Hematopoietic multipotent progenitor cell treated with erythropoietin and hydrocortisone succinate and interleukin-3 and kit ligand, for 17 days (in vitro differentiated cells): ENCODE measurements at regions not wholly inside any gene's neighbourhood (a gene's known extent, or its start where the extent isn't known, plus 50 kb on each side); places are given as distances from the start of the nearest gene placed in this dataset.

Experiments
- DNase-seq: peaks from one replicate; pipeline ENCODE4 v3.0.0-alpha.2; 2015; ENCODE audit warnings: low spot score

- DNase-seq: no peak
Measured at GRCh38 chr3:22476976-22477375, 726.0 kb upstream of the ZNF385D start.

GRCh38 chr3:22485954-22486353, 717.2 kb upstream of the UBE2E2 start:
- DNase-seq: no peak

- no peak for DNase-seq
Measured at GRCh38 chr3:22490747-22491146, 712.4 kb upstream of the UBE2E2 start.

- DNase-seq: no peak
Measured at GRCh38 chr3:22491344-22491743, 711.8 kb upstream of the UBE2E2 start.

- no peak for DNase-seq
Measured at GRCh38 chr3:22492342-22492741, 710.8 kb upstream of the UBE2E2 start.

GRCh38 chr3:22495241-22495640, 707.9 kb upstream of the UBE2E2 start:
- DNase-seq: no peak

- DNase-seq: no peak
Measured at GRCh38 chr3:22495791-22496190, 707.3 kb upstream of the UBE2E2 start.

- DNase-seq: no peak
Measured at GRCh38 chr3:22496641-22497040, 706.5 kb upstream of the UBE2E2 start.

GRCh38 chr3:22506871-22507270, 696.3 kb upstream of the UBE2E2 start:
- DNase-seq: no peak

- DNase-seq: no peak
Measured at GRCh38 chr3:22507709-22508108, 695.4 kb upstream of the UBE2E2 start.

GRCh38 chr3:22523925-22524324, 679.2 kb upstream of the UBE2E2 start:
- no peak for DNase-seq

- no peak for DNase-seq
Measured at GRCh38 chr3:22526266-22526837, 676.8 kb upstream of the UBE2E2 start.

GRCh38 chr3:22536541-22536940, 666.6 kb upstream of the UBE2E2 start:
- DNase-seq: no peak

GRCh38 chr3:22537560-22537959, 665.6 kb upstream of the UBE2E2 start:
- no peak for DNase-seq

- DNase-seq: no peak
Measured at GRCh38 chr3:22542311-22542710, 660.8 kb upstream of the UBE2E2 start.

GRCh38 chr3:22555753-22556435, 647.2 kb upstream of the UBE2E2 start:
- DNase-seq: peak; percentile 6

- DNase-seq: no peak
Measured at GRCh38 chr3:22565393-22565792, 637.7 kb upstream of the UBE2E2 start.

GRCh38 chr3:22568285-22568684, 634.8 kb upstream of the UBE2E2 start:
- DNase-seq: no peak

GRCh38 chr3:22569570-22569969, 633.6 kb upstream of the UBE2E2 start:
- no peak for DNase-seq

GRCh38 chr3:22581007-22581406, 622.1 kb upstream of the UBE2E2 start:
- no peak for DNase-seq

GRCh38 chr3:22582266-22582665, 620.9 kb upstream of the UBE2E2 start:
- no peak for DNase-seq

GRCh38 chr3:22585504-22585903, 617.6 kb upstream of the UBE2E2 start:
- DNase-seq: peak; percentile 8

GRCh38 chr3:22585911-22586310, 617.2 kb upstream of the UBE2E2 start:
- no peak for DNase-seq

GRCh38 chr3:22587446-22587845, 615.7 kb upstream of the UBE2E2 start:
- no peak for DNase-seq
